ENCODE measurements at regions not wholly inside any gene's neighbourhood (a gene's known extent, or its start where the extent isn't known, plus 50 kb on each side); places are given as distances from the start of the nearest gene placed in this dataset.
"Not testable (repeated sequence)": the region's sequence is repeated elsewhere in the genome, so short reads cannot be mapped to it uniquely, and the experiment has no call there.

GRCh38 chr7:22066522-22066921 is 120.8 kb upstream of the CDCA7L start:
- DNase-seq (ENCODE audit: extremely low read depth, low read depth, low spot score) = no peak

GRCh38 chr7:22064816-22065215 is 119.1 kb upstream of the CDCA7L start:
- no peak for DNase-seq (ENCODE audit: extremely low read depth, low read depth, low spot score)

GRCh38 chr7:22061775-22062174 is 116.1 kb upstream of the CDCA7L start:
- DNase-seq (ENCODE audit: extremely low read depth, low read depth, low spot score) = no peak

DNA sequence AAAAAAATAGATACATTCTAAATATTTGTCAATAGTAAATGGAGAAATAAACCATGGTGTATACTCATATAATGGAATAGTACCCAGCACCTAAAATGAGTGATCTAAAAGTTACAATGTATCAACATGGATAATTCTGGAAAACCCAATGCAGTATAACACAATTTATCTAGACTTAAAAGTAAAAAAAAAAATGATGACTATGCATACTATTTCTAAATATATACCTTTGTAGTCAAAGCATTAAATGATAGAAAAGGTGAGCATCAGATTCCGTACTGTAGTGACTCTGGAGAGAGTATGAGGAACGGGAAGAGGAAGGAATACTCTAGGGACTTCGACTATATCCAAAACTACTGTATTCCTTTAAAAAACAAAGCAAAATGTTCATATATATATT is 115.2 kb upstream of the CDCA7L start:
- no peak for DNase-seq (ENCODE audit: extremely low read depth, low read depth, low spot score)

DNA sequence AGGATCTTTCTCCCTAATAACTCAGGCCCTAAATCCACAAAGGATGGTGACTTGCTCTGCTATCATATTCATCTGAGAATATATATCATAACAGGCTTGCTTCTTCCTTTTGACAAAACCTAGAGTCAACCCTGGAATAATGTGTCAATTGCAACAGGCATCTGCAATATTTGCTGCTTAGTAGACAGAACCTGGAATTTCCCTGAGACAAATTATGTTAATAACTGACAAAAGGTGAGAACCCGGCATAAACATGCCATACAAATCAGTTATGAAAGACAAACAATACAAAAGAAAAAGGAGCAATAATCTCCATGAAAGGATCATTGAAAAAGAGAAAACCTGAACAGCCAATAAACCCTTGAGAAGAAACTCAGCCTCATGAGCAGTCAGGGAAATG is 114.5 kb upstream of the CDCA7L start:
- DNase-seq (ENCODE audit: extremely low read depth, low read depth, low spot score) = no peak

DNA sequence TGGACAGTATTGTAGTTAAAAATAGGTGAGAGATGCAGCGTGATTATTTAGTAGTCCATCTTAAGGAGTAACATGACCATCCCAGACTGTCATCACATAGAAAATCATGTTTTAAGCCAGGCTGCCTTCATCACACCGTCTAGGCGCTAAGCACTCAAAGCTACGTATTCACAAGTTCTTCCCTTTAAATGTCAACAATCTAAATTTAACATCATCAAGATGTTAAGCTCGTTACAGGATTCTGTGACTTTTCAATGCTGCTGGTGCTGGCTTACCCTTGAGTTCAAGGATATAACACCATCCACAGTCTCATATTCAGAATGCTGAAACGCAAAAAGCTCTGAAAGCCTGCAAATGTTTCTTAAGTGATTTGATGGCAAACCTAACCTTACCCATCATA is 109.5 kb upstream of the CDCA7L start:
- DNase-seq (ENCODE audit: extremely low read depth, low read depth, low spot score) = no peak

DNA sequence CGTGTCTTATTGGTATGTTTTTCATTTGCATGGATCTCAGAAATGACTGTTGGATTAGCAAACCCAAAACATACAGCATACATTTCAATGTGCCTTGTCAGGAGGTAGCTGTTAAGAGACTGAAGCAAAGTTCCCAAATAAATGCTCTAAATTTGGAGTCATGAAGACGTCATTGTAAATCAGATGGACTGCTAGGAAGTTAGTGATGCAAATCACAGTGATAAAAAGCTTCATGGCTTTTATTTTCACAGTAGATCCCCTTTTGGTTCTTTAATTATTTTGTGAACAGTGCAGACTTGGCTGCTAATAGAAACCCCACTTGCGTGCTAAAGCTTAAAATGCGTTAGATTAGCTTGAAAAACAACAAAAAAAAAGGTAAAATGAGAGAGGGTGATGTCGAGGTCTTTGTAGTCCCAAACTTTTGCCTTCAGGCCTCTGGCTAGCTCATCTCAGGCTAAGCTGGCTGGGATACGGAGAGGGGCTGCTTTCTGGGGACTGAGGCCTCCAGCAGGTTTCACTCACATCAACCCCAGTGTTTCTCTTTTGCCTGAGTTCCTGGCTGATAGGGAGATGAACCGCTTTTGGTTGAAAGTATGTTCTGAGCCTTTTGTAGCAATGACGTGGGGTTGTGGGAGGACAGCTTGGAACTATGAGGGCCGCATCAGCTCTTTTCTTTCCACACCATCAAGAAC is 107.1 kb upstream of the CDCA7L start:
- no peak for DNase-seq (ENCODE audit: extremely low read depth, low read depth, low spot score)

DNA sequence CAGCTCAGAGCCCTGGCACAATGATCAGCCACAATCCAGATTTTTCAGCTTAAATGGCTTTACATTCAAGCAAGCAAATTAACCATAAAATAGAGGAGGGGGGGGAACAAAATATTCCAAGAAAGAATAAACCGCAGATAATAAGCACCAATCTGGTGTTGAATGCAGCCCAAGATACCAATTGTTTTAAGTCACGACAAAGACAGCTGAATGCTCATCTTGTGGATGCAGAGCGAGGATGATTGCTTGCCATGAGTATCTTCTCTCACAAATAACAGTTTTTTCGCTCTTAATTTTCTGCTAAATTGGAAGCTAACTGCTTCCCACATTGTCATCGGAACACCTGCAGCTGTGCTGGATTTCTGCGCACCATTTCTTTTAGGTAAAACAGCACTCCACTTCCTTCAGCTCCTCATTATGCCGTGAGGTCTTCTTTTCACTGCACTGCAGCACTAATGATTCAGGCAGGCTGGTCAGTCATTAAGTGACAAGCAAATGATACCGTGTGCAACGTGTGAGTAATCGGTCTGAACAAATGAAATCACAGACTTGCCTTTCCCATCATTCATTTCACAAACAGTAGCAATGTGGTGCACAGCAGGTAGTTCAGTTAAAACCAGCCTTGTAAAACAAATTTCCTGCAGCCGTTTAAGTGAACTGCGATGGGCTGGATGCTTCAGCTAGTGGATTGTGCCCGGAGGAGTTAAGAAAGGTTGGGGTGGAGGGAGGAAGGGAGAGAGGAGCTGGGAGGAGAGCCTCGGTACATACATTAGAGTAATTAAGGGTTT is 106.4 kb upstream of the CDCA7L start:
- DNase-seq (ENCODE audit: extremely low read depth, low read depth, low spot score) = no peak

DNA sequence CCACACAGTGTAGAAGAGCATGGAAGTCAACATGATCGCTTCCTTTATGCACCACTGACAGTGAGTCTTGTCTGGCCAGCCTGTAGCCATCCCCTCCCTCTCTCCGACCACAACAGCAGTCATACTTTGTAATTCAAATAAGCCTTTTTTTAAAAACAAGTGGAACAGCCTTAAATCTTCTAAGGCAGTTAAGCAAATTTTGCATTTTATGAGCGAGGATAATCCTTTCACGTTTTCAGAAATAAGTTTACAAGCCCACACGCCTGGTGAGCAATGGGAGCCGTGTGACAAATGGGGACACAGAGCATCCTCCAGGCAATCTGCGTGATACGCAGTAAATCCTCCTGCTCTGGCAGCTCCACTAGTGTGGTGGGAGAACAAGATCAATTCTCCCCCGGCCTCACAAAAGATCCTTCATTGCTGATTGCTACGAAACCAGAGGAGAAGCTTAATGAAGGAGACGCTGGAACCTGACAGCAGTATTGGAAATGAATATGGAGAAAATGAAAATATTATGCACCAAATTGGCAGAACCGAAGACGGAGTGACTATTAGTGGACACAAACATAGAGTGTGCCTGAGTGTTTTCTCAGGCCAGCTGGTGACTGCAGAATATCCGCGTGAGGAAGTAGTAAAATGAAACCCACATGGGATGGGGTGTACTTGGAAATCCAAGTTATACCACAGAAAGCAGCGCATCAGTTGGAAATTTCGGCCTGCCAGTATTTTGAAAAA is 104.2 kb upstream of the CDCA7L start:
- no peak for DNase-seq (ENCODE audit: extremely low read depth, low read depth, low spot score)

DNA sequence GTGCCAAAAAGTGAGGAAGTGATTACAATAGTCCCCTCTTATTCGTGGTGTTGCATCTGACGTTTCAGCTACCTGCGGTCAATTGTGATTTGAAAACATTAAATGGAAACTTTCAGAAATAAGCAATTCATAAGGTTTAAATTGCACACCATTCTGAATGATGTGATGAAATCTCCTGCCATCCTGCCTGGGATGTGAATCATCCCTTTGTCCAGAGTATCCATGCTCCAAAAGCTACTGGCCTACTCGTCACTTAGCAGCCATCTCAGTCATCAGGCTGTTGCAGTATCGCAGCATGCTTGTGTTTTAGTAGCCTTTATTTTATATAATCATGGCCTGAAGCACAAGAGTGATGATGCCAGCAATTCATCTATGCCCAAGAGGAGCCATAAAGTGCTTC is 97.7 kb upstream of the CDCA7L start:
- DNase-seq (ENCODE audit: extremely low read depth, low read depth, low spot score) = no peak

DNA sequence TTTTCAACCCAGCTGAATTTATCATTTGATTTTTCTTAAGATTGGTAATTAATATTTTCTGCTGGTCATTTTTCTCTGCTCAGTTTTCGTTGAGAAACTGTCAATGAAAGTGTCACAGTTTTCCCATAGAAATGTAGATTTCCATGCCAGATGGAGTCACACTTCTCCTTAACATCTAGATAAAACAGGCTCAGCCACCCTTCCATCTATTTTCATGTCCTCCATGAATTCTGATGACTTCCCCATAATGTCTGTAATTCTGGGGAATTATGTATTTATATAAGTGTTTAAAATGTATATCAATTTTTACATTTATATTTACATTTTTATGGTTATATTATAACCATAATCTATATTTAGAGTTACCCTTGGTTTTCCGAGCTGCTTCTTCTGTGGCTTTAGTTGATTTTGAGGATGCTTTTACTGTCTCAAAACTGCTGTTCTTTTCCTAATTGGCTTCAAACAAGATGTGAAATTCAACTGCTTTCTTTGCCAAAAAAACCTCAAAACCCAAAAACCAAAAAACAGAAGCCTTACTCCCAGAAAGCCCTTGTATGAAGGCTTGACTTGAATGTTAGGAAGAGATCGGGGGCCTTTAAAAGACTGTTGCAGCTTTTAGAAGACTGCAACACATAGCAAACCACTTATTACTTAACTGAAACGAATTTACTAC is 95.4 kb upstream of the CDCA7L start:
- DNase-seq (ENCODE audit: extremely low read depth, low read depth, low spot score) = no peak

DNA sequence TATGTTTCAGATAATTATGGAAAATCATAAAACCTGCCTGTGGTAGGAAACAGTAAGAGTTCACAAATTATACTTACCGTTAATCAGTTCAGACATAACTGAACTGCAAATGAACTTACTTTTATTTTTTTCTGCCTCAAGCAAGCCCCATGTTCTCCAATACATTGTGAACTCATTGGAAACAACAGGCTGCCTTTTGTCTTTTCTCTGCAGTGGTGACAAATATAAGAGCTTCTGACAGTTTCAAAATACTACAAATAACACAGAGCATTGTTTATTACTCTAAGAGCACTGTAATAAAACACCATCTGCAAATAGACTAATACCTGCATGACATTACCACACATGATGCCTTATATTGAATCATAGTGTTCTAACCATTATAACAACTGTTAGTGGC is 94.0 kb upstream of the CDCA7L start:
- no peak for DNase-seq (ENCODE audit: extremely low read depth, low read depth, low spot score)

GRCh38 chr7:22032356-22032755 is 86.7 kb upstream of the CDCA7L start:
- DNase-seq (ENCODE audit: extremely low read depth, low read depth, low spot score) = not testable (repeated sequence)

DNA sequence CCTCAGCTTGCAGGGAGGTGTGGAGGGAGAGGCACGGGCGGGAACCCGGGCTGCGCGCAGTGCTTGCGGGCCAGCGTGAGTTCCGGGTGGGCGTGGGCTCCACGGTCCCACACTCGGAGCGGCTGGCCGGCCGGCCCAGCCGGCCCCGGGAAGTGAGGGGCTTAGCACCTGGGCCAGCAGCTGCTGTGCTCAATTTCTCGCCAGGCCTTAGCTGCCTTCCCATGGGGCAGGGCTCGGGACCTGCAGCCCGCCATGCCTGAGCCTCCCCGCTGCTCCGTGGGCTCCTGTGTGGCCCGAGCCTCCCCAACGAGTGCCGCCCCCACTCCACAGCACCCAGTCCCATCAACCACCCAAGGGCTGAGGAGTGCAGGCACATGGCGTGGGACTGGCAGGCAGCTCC is 83.0 kb upstream of the CDCA7L start:
- not testable (repeated sequence) for DNase-seq (ENCODE audit: extremely low read depth, low read depth, low spot score)

GRCh38 chr7:22027475-22027874 is 81.8 kb upstream of the CDCA7L start:
- DNase-seq (ENCODE audit: extremely low read depth, low read depth, low spot score) = no peak

DNA sequence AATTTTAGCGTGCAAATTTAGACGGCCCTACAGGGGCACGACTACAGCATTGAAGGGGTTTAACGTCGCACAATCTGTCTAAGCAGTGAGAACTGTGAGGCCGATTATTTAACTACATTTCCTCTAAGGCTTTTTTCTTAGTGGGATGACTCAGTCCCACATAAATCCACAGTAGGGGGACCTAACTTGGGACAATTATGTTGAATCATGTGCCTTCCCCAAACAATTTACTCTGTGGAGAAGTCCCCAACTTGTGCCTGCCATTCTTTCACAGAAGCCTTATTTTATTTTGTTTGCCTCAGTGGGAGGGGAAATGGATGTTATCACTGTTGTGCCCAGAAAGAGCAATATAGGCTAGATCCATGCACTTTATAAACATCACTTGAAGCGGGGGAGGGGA is 80.3 kb upstream of the CDCA7L start:
- no peak for DNase-seq (ENCODE audit: extremely low read depth, low read depth, low spot score)

GRCh38 chr7:22025075-22025474 is 79.4 kb upstream of the CDCA7L start:
- no peak for DNase-seq (ENCODE audit: extremely low read depth, low read depth, low spot score)

DNA sequence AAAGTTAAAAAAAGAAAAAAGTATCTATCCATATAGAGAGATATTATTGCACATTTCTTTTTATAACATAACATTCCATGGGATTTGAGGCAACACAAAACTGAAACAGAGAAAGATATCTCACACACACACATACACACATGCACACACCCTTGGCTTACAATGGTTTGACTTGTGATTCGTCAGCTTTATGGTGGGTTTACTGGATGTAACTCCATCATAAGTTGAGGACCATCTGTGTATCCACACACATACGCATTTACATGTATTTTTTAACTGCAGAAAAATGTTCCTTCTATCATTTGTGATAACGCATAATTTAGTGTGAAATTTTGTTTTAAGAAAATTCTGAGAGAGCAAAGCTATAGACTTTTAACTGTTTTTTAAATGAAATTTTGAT is 74.2 kb upstream of the CDCA7L start:
- DNase-seq (ENCODE audit: extremely low read depth, low read depth, low spot score) = no peak

- DNase-seq (ENCODE audit: extremely low read depth, low read depth, low spot score) = no peak
These were observed 70.8 kb upstream of the CDCA7L start for GRCh38 chr7:22016507-22016906.

- DNase-seq (ENCODE audit: extremely low read depth, low read depth, low spot score) = no peak
These were observed 68.0 kb upstream of the CDCA7L start for GRCh38 chr7:22013711-22014110.

DNA sequence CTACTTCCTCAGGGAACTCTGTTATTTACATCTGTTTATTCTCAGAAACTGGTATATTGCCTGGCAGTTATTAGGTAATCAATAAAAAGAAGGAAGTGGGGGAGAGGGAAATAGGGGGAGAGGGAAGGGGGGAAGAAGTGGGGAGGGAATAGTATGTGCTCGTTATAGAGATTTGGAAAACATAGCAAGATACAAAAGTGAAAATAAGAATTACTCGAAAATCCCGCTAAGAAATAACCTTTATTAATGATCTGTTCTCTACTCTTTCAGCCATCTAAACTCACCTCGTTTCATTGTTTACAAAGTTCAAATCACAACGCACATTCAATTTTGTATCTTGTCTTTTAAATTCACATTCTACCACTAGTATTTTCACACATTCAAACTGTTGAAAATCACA is 63.0 kb upstream of the CDCA7L start:
- DNase-seq (ENCODE audit: extremely low read depth, low read depth, low spot score) = no peak

Data from glomerular endothelial cell (primary cell).